ENCODE measurements at regions not wholly inside any gene's neighbourhood (a gene's known extent, or its start where the extent isn't known, plus 50 kb on each side); places are given as distances from the start of the nearest gene placed in this dataset.

- TF ChIP-seq ZBTB43 (CRISPR knock-in tag; IDR thresholded peaks at IDR 0.05) (no peak), ATF3 (CRISPR knock-in tag; conservative IDR thresholded peaks at IDR 0.05) (no peak), ZNF532 (CRISPR knock-in tag; IDR thresholded peaks at IDR 0.05; ENCODE audit: borderline replicate concordance) (no peak), NFATC4 (CRISPR knock-in tag; IDR thresholded peaks at IDR 0.05) (no peak), NR1H2 (CRISPR knock-in tag; IDR thresholded peaks at IDR 0.05) (no peak), ZNF423 (CRISPR knock-in tag; IDR thresholded peaks at IDR 0.05) (no peak), JAZF1 (CRISPR knock-in tag; IDR thresholded peaks at IDR 0.05) (no peak), CREM (CRISPR knock-in tag; IDR thresholded peaks at IDR 0.05) (no peak), FOXK1 (CRISPR knock-in tag; IDR thresholded peaks at IDR 0.05) (no peak), FOXJ3 (CRISPR knock-in tag; IDR thresholded peaks at IDR 0.05; ENCODE audit: borderline replicate concordance) (no peak), ESRRA (CRISPR knock-in tag; IDR thresholded peaks at IDR 0.05; ENCODE audit: borderline replicate concordance) (no peak), SMAD4 (CRISPR knock-in tag; IDR thresholded peaks at IDR 0.05) (no peak)
- TF ChIP-seq, protein P1, sequence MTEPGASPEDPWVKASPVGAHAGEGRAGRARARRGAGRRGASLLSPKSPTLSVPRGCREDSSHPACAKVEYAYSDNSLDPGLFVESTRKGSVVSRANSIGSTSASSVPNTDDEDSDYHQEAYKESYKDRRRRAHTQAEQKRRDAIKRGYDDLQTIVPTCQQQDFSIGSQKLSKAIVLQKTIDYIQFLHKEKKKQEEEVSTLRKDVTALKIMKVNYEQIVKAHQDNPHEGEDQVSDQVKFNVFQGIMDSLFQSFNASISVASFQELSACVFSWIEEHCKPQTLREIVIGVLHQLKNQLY (CRISPR knock-in tag; IDR thresholded peaks at IDR 0.05) = no peak
- TF ChIP-seq, protein P2, sequence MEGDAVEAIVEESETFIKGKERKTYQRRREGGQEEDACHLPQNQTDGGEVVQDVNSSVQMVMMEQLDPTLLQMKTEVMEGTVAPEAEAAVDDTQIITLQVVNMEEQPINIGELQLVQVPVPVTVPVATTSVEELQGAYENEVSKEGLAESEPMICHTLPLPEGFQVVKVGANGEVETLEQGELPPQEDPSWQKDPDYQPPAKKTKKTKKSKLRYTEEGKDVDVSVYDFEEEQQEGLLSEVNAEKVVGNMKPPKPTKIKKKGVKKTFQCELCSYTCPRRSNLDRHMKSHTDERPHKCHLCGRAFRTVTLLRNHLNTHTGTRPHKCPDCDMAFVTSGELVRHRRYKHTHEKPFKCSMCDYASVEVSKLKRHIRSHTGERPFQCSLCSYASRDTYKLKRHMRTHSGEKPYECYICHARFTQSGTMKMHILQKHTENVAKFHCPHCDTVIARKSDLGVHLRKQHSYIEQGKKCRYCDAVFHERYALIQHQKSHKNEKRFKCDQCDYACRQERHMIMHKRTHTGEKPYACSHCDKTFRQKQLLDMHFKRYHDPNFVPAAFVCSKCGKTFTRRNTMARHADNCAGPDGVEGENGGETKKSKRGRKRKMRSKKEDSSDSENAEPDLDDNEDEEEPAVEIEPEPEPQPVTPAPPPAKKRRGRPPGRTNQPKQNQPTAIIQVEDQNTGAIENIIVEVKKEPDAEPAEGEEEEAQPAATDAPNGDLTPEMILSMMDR (IDR thresholded peaks at IDR 0.05) = no peak
Measured at GRCh38 chr3:38940394-38940793, 111.3 kb downstream of the SCN11A start (continued).

GRCh38 chr3:38925351-38925750 is 109.3 kb upstream of the SCN10A start:
- Mint-ChIP-seq H3K4me3 (no peak overlapping the region), H3K36me3 (no peaks in the 10 kb centered on the region), H3K27ac (no peak overlapping the region), H3K27me3 (ENCODE audit: low read depth) (peaks cover 4% of the 10 kb centered on the region; the same call in 1 of the 2 replicates), H3K9me3 (peaks cover 6% of the 10 kb centered on the region; the same call in 1 of the 2 replicates), H3K4me1 (no peaks in the 10 kb centered on the region)
- DNase-seq (ENCODE audit: low spot score) (no peak), ATAC-seq (no peak)
- ChIA-PET POLR2A (no interaction called here), CTCF (interaction anchor here (1.3 kb wide), 1 partner anchor 75 kb away, joined by 3 read pairs; no protein-coding TSS in a partner anchor)
- TF ChIP-seq HMGXB4 (CRISPR knock-in tag; IDR thresholded peaks at IDR 0.05) (no peak), PRRX2 (CRISPR knock-in tag; IDR thresholded peaks at IDR 0.05) (no peak), FOXK1 (CRISPR knock-in tag; IDR thresholded peaks at IDR 0.05) (no peak), SP1 (CRISPR knock-in tag; conservative IDR thresholded peaks at IDR 0.05) (no peak), PRDM15 (CRISPR knock-in tag; IDR thresholded peaks at IDR 0.05) (no peak), TEAD1 (CRISPR knock-in tag; IDR thresholded peaks at IDR 0.05) (no peak), E2F1 (CRISPR knock-in tag; IDR thresholded peaks at IDR 0.05) (no peak)
- TF ChIP-seq, protein P3, sequence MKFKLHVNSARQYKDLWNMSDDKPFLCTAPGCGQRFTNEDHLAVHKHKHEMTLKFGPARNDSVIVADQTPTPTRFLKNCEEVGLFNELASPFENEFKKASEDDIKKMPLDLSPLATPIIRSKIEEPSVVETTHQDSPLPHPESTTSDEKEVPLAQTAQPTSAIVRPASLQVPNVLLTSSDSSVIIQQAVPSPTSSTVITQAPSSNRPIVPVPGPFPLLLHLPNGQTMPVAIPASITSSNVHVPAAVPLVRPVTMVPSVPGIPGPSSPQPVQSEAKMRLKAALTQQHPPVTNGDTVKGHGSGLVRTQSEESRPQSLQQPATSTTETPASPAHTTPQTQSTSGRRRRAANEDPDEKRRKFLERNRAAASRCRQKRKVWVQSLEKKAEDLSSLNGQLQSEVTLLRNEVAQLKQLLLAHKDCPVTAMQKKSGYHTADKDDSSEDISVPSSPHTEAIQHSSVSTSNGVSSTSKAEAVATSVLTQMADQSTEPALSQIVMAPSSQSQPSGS (CRISPR knock-in tag; IDR thresholded peaks at IDR 0.05; ENCODE audit: borderline replicate concordance, low read depth) = no peak

All from WTC11 (cell line).